GM12878 (cell line): ENCODE measurements at regions not wholly inside any gene's neighbourhood (a gene's known extent, or its start where the extent isn't known, plus 50 kb on each side); places are given as distances from the start of the nearest gene placed in this dataset.

Experiments used
- E2F4 ChIP-seq: IDR thresholded peaks from 2 replicates; pipeline ENCODE4 v1.6.1; 2012; ENCODE audit warnings: low read depth, low read length, improper control_type of control experiment
- ELK1 ChIP-seq: IDR thresholded peaks from 2 replicates; pipeline ENCODE4 v1.6.1; 2012; ENCODE audit warnings: low read depth, low read length, improper control_type of control experiment
- LARP7 ChIP-seq: fragments of 450-650 bp; IDR thresholded peaks from 2 replicates; pipeline ENCODE4 v1.6.1; 2017; ENCODE audit warnings: mild to moderate bottlenecking
- NRF1 ChIP-seq: conservative IDR thresholded peaks from 2 replicates; pipeline ENCODE4 v1.6.1; 2011; ENCODE audit warnings: mild to moderate bottlenecking, low read depth, low read length, improper control_type of control experiment
- RAD21 ChIP-seq: IDR thresholded peaks from 2 replicates; pipeline ENCODE4 v1.6.1; 2011; ENCODE audit warnings: mild to moderate bottlenecking, low read depth, low read length, moderate library complexity; ENCODE audit not compliant: insufficient read depth
- TF ChIP-seq, protein P1 (sequence below), 3 experiments: IDR thresholded peaks in 2 of 3; conservative IDR thresholded peaks in 1 of 3; 2 replicates each; pipeline ENCODE4 v1.5.1; 2011; ENCODE audit warnings: low read depth in 3 of 3, low read length in 3 of 3, mild to moderate bottlenecking in 3 of 3, control low read depth in 2 of 3, moderate library complexity in 2 of 3, inconsistent platforms in 1 of 3, mixed read lengths in 1 of 3; ENCODE audit not compliant: control insufficient read depth in 2 of 3, insufficient read depth in 1 of 3; ENCODE audit errors: extremely low read depth in 1 of 3
- TF ChIP-seq, protein P2 (sequence below): fragments of 450-650 bp; IDR thresholded peaks from 2 replicates; pipeline ENCODE4 v1.6.1; 2017; ENCODE audit warnings: mild to moderate bottlenecking, moderate library complexity
- TF ChIP-seq, protein P3 (sequence below): fragments of 450-650 bp; formaldehyde crosslinking; IDR thresholded peaks from 2 replicates; pipeline ENCODE4 v1.5.0; 2022; ENCODE audit warnings: mild to moderate bottlenecking, missing genetic modification characterization
- TF ChIP-seq, protein P4 (sequence below): fragments of 450-650 bp; IDR thresholded peaks from 2 replicates; pipeline ENCODE4 v1.6.1; 2018; ENCODE audit warnings: borderline replicate concordance, mild to moderate bottlenecking; ENCODE audit not compliant: partially characterized antibody
- TF ChIP-seq, protein P5 (sequence below): fragments of 450-650 bp; IDR thresholded peaks from 2 replicates; pipeline ENCODE4 v1.6.1; 2017; ENCODE audit warnings: mild to moderate bottlenecking
- TF ChIP-seq, protein P6 (sequence below): fragments of 450-650 bp; IDR thresholded peaks from 2 replicates; pipeline ENCODE4 v1.6.1; 2014; ENCODE audit warnings: mild to moderate bottlenecking

GRCh38 chr2:57450170-57450569 is 596.4 kb upstream of the VRK2 start (continued):
- TF ChIP-seq E2F4 (no peak), NRF1 (no peak), ELK1 (no peak), RAD21 (no peak), LARP7 (no peak)
- TF ChIP-seq, protein P1, sequence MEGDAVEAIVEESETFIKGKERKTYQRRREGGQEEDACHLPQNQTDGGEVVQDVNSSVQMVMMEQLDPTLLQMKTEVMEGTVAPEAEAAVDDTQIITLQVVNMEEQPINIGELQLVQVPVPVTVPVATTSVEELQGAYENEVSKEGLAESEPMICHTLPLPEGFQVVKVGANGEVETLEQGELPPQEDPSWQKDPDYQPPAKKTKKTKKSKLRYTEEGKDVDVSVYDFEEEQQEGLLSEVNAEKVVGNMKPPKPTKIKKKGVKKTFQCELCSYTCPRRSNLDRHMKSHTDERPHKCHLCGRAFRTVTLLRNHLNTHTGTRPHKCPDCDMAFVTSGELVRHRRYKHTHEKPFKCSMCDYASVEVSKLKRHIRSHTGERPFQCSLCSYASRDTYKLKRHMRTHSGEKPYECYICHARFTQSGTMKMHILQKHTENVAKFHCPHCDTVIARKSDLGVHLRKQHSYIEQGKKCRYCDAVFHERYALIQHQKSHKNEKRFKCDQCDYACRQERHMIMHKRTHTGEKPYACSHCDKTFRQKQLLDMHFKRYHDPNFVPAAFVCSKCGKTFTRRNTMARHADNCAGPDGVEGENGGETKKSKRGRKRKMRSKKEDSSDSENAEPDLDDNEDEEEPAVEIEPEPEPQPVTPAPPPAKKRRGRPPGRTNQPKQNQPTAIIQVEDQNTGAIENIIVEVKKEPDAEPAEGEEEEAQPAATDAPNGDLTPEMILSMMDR (IDR thresholded peaks at IDR 0.05 in 2 of 3, conservative IDR thresholded peaks at IDR 0.05 in 1 of 3; ENCODE audit: control insufficient read depth in 2 of 3, extremely low read depth in 1 of 3, insufficient read depth in 1 of 3, low read depth in 3 of 3, low read length in 3 of 3), result no peak
- TF ChIP-seq, protein P2, sequence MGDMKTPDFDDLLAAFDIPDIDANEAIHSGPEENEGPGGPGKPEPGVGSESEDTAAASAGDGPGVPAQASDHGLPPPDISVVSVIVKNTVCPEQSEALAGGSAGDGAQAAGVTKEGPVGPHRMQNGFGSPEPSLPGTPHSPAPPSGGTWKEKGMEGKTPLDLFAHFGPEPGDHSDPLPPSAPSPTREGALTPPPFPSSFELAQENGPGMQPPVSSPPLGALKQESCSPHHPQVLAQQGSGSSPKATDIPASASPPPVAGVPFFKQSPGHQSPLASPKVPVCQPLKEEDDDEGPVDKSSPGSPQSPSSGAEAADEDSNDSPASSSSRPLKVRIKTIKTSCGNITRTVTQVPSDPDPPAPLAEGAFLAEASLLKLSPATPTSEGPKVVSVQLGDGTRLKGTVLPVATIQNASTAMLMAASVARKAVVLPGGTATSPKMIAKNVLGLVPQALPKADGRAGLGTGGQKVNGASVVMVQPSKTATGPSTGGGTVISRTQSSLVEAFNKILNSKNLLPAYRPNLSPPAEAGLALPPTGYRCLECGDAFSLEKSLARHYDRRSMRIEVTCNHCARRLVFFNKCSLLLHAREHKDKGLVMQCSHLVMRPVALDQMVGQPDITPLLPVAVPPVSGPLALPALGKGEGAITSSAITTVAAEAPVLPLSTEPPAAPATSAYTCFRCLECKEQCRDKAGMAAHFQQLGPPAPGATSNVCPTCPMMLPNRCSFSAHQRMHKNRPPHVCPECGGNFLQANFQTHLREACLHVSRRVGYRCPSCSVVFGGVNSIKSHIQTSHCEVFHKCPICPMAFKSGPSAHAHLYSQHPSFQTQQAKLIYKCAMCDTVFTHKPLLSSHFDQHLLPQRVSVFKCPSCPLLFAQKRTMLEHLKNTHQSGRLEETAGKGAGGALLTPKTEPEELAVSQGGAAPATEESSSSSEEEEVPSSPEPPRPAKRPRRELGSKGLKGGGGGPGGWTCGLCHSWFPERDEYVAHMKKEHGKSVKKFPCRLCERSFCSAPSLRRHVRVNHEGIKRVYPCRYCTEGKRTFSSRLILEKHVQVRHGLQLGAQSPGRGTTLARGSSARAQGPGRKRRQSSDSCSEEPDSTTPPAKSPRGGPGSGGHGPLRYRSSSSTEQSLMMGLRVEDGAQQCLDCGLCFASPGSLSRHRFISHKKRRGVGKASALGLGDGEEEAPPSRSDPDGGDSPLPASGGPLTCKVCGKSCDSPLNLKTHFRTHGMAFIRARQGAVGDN, result no peak
- TF ChIP-seq, protein P3, sequence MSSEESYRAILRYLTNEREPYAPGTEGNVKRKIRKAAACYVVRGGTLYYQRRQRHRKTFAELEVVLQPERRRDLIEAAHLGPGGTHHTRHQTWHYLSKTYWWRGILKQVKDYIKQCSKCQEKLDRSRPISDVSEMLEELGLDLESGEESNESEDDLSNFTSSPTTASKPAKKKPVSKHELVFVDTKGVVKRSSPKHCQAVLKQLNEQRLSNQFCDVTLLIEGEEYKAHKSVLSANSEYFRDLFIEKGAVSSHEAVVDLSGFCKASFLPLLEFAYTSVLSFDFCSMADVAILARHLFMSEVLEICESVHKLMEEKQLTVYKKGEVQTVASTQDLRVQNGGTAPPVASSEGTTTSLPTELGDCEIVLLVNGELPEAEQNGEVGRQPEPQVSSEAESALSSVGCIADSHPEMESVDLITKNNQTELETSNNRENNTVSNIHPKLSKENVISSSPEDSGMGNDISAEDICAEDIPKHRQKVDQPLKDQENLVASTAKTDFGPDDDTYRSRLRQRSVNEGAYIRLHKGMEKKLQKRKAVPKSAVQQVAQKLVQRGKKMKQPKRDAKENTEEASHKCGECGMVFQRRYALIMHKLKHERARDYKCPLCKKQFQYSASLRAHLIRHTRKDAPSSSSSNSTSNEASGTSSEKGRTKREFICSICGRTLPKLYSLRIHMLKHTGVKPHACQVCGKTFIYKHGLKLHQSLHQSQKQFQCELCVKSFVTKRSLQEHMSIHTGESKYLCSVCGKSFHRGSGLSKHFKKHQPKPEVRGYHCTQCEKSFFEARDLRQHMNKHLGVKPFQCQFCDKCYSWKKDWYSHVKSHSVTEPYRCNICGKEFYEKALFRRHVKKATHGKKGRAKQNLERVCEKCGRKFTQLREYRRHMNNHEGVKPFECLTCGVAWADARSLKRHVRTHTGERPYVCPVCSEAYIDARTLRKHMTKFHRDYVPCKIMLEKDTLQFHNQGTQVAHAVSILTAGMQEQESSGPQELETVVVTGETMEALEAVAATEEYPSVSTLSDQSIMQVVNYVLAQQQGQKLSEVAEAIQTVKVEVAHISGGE (CRISPR knock-in tag), result no peak
- TF ChIP-seq, protein P4, sequence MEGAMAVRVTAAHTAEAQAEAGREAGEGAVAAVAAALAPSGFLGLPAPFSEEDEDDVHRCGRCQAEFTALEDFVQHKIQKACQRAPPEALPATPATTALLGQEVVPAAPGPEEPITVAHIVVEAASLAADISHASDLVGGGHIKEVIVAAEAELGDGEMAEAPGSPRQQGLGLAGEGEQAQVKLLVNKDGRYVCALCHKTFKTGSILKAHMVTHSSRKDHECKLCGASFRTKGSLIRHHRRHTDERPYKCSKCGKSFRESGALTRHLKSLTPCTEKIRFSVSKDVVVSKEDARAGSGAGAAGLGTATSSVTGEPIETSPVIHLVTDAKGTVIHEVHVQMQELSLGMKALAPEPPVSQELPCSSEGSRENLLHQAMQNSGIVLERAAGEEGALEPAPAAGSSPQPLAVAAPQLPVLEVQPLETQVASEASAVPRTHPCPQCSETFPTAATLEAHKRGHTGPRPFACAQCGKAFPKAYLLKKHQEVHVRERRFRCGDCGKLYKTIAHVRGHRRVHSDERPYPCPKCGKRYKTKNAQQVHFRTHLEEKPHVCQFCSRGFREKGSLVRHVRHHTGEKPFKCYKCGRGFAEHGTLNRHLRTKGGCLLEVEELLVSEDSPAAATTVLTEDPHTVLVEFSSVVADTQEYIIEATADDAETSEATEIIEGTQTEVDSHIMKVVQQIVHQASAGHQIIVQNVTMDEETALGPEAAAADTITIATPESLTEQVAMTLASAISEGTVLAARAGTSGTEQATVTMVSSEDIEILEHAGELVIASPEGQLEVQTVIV, result no peak
- TF ChIP-seq, protein P5, sequence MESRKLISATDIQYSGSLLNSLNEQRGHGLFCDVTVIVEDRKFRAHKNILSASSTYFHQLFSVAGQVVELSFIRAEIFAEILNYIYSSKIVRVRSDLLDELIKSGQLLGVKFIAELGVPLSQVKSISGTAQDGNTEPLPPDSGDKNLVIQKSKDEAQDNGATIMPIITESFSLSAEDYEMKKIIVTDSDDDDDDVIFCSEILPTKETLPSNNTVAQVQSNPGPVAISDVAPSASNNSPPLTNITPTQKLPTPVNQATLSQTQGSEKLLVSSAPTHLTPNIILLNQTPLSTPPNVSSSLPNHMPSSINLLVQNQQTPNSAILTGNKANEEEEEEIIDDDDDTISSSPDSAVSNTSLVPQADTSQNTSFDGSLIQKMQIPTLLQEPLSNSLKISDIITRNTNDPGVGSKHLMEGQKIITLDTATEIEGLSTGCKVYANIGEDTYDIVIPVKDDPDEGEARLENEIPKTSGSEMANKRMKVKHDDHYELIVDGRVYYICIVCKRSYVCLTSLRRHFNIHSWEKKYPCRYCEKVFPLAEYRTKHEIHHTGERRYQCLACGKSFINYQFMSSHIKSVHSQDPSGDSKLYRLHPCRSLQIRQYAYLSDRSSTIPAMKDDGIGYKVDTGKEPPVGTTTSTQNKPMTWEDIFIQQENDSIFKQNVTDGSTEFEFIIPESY, result no peak
- TF ChIP-seq, protein P6, sequence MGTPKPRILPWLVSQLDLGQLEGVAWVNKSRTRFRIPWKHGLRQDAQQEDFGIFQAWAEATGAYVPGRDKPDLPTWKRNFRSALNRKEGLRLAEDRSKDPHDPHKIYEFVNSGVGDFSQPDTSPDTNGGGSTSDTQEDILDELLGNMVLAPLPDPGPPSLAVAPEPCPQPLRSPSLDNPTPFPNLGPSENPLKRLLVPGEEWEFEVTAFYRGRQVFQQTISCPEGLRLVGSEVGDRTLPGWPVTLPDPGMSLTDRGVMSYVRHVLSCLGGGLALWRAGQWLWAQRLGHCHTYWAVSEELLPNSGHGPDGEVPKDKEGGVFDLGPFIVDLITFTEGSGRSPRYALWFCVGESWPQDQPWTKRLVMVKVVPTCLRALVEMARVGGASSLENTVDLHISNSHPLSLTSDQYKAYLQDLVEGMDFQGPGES, result no peak
